NCI-H226 (cell line): ENCODE measurements at regions not wholly inside any gene's neighbourhood (a gene's known extent, or its start where the extent isn't known, plus 50 kb on each side); places are given as distances from the start of the nearest gene placed in this dataset.

Source experiments
- DNase-seq: peaks from one replicate; pipeline ENCODE4 v3.0.0-alpha.2; 2015

DNA sequence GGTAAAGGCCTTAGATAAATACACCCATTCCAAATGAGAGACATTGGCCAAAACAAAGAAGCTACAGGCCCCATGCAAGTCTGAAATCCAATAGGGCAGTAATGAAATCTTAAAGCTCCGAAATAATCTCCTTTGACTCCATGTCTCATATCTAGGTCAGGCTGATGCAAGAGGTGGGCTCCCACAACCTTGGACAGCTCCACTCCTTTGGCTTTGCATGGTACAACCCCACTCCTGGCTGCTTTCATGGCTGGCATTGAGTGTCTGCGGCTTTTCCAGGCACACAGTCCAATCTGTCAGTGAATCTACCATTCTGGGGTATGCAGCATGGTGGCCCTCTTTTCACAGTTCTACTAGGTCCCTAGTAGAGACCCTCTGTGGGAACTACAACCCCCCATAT is 762.5 kb downstream of the LIG4 start:
- DNase-seq = no peak

DNA sequence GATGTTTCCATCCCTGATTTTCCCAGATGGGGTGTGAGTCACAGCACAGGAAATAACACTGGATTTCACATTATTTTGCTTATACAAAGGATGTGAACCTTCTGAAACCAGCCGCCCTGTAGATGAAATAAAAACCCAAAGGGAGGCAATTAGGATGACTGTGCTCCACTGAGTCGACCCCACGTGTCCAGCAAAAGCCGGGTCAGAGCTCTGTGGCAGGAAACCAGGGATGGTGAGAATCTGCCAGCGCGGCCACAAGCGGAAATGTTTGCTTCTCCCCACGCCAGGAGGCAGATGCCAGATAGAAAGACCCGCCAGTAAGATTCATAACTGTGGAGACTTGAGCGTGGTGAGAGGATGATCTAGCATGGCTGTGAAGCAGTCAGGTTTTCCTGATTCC is 764.4 kb downstream of the LIG4 start:
- peak; percentile 99 for DNase-seq

DNA sequence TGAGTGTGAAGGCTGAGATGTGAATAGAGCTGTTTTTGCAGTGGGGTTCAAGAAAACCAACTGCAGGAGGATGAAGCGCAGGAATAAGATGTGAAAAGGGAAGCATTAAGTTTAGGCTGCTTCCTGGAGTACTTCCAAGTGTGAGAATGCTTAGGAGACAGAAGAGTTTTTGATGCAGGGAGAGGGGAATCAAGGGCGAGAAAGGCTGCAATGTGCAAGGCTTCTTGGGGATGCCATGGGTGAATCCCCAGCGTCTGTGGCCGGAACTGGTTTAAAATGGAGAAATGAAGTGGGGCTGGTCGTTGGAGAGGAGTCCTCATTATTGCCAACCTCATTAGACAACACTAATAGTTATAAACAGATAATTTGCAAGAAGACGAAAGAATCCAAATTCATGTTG is 764.9 kb downstream of the LIG4 start:
- no peak for DNase-seq

DNA sequence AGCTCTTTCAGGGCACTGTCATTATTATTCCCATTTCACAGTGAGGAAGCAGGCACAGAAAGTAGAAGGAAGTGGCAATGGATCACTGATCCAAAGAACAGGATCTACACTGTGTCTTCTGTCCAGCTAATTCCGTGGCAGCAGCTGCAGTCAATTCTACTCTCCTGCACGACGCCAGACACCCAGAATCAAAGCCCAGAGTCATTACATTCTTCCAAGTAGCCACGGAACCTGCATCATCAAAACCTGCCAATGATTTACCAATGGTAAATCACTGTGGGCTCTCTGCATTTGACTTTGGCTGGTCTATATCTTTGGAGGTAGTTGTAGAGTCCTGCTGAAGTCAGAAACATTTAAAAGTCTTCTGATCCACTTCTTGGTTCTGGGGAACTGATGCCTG is 767.7 kb downstream of the LIG4 start:
- no peak for DNase-seq

DNA sequence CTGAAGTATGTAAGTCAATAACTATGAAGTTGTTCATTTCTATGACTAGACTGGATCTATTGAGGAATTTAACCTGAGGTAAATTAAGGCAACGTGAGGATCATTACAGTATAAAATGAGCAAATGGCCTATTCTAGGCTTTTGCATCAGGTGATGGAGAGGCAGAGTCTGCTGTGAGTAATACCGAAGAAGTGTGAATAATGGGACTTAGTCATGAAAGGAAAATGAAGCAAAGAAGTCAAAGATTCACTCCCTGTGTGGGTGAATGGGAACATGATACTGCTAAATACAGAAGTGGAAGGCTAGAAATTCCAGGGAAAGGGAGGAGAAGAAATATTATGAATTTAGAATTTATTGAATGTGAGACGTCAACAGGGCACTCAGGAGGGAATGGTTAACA is 774.1 kb downstream of the LIG4 start:
- DNase-seq = peak; percentile 91

DNA sequence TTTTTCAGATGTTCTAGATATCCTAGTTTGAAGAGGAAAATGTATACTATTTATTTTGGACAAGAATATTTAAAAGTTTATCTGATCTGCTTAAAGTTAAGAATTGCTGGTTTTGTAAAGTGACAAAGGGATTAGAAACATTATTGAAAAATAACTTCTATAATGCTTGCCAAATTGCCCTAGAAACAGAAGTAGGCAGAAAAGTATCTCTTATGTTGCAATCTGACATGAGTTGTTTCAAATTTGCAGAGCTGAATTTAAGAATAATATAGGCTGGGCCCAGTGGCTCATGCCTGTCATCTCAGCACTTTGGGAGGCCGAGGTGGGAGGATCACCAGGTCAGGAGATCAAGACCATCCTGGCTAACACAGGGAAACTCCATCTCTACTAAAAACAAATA is 777.1 kb downstream of the LIG4 start:
- DNase-seq = no peak

DNA sequence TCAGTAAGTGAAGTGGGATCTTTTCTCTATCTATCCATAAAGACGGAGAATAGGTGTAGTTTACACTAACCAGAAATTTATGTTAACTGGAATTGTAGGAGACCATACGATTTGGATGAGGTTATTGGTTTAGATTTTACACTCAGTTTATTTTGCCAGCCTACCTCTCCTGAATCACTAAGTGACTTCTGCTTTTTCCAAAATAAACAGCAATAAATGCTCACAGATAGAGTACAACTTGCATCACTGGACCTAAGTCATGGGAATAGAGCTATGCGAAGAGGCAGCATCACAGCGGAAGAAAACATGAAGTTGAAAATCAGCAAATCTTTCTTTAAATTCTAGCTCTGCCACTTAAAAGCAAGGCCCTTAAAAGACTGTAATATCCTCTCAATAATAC is 781.0 kb downstream of the LIG4 start:
- no peak for DNase-seq

DNA sequence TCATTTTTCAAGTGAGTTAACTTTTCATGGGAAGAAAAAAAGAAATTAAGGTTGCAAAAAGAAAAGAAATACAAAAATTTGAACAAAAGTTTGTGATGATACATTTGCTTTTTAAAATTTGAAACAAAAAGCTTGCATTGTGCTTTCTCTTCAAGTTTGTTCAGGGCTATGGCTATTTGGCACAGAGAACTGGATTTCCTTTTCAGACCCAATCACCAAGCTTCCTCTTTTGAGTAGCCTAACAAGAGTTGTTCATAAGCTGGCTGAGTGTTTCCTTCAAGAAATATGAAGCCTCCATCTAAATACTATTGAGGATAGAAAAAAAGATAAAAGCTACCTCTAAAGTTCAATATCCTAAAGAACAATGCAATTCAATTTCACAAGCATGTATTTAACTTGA is 787.8 kb downstream of the LIG4 start:
- DNase-seq = no peak

DNA sequence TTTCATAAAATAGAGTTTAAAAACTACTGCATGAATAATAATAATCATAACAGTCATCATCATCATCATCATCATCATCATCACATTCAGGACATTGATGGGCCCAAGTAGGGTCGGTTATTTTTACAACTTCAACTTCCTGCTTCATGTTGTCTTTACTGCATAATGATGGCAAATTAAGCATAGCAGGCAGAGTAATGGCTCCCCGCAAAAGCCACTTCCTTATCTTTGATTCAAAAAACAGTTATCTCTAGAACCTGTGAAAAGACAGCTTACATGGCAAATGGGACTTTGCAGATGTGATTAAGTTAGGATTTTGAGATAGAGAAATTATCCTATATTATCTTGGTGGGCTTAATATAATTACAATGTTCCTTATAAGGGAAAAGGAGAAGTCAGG is 792.9 kb downstream of the LIG4 start:
- no peak for DNase-seq

DNA sequence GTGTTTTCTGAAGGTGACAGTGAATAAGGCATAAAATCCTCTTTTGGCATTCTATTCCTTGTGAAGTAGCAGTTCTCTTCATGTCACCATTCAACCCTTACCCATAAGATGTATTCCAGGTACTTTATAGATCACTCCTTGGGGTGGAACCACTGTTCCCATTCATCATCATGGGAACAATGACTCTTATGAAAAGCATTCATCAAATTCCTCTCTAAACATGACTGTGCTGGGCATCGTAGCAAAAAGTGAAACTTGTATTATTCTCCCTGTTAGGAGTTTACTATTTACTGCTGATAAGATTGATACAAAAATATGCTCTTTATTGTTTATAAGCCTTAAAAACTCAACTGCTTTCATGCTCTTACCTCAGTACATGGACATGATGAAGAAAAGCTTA is 793.4 kb downstream of the LIG4 start:
- DNase-seq = peak; percentile 15

DNA sequence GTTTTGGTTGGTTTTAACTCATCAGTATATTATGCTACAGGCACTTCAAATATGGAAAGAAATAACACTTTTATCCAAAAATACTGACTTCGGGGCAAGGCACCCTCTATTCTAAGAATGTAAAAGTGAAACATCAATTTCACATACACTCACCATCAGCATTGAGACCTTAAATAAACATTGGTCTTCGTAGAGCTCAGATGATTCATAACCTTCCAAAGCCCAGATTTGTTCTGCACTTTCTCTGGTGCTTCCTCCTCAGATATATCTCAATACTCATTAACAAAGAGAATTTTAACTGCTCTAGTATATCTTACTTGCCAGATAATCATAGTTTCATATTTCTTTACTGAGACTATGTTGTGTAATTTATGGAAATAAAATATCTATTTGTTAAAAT is 794.3 kb downstream of the LIG4 start:
- peak; percentile 49 for DNase-seq

DNA sequence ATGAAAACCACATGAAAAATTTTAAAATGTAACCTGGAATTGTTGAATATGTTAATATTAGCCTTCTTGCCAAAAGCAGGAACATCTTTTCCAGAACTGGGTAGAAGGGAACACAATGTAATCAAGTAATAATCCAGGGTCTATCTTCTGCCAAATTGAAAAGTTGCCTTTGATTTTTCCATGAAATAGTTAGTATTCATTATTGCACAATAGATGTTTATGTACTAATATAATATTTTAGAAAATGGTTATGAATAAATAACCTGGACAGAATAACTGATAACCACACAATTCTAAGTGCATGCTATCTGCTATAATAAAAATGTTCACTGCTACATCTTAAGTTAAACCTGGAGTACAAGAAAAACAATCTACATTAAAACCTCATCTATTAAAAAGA is 802.3 kb downstream of the LIG4 start:
- no peak for DNase-seq

DNA sequence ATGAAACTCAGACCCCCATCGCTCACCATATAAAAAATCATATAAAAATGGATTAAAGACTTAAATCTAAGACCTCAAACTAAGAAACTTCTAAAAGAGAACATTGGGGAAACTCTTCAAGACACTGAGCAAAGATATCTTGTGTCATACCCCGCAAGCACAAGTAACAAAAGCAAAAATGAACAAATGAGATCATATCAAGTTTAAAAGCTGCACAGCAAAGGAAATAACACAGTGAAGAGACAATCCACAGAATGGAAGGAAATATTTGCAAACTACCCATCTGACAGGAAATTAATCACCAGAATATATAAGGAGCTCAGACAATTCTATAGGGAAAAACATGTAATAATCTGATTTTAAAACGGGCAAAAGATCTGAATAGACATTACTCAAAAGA is 808.3 kb downstream of the LIG4 start:
- DNase-seq = no peak

DNA sequence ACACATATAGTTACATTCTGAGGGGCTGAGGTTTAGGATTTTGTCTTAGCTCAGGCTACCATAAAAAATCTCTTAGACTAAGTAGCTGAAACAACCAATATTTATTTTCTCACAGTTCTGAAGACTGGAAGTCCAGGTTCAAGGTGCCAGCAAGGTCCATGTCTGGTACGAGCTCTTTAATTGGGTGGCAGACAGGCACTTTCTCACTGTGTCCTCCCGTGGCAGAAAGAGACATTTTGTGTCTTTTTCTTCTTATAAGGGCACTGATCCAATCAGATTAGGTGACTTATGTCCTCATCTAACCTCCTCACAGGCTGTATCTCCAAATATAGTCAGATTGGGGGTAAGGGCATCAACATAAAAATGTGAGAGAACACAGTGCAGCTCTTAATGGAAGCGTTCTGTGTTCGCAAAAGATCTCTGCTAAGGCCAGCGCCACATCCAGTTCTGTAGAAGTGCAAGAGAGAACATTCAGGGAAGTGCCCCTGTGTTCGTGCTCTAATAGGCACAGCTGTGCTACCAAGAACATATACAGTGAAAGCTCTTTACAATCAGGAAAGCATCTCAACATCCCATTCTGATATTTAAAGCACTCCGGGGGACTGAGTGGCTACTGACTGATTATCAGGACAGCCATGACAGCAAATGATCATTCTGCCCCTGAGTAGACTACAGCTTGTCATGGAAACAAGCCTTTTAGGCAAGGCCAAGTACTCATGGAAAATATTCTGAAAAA is 819.2 kb downstream of the LIG4 start:
- DNase-seq = no peak

DNA sequence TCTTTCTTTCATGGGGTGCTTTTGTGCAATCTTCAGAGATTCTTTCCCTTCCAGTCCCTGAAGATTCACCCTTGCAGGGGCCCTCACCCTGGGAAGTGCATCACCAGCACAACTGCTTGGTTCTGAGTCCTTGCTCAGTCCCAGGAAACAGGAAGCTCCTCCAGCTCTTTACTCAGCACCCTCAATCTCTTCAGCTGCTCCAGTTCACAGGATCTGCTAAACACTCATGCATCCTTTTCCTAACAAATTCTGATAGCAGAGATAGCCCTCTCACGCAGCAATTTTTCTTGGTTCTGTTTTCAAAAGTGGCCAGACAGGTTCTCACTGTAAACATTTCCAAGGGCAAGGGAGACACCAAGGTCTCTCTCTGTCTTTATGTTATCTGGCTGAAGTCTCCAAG is 823.1 kb downstream of the LIG4 start:
- no peak for DNase-seq

DNA sequence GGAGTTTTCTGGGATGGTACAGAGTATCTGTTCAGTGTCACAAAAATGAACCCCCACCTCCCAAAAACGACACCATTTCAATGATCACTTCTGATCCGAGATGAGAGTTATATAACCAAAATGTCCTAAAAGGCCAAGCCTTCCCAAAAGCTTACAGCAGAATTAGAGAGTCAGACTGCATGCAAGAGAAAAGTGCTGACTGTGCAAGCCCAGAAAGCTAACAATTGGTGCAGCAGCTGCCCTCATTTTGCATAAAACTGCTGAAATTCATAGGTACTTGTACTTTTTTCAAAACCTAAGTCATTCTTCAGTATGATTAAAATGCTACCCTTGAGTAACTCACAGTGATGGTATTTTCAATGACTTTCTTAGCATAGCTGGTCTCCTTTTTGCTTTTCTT is 819.6 kb upstream of the ARGLU1 start:
- no peak for DNase-seq

DNA sequence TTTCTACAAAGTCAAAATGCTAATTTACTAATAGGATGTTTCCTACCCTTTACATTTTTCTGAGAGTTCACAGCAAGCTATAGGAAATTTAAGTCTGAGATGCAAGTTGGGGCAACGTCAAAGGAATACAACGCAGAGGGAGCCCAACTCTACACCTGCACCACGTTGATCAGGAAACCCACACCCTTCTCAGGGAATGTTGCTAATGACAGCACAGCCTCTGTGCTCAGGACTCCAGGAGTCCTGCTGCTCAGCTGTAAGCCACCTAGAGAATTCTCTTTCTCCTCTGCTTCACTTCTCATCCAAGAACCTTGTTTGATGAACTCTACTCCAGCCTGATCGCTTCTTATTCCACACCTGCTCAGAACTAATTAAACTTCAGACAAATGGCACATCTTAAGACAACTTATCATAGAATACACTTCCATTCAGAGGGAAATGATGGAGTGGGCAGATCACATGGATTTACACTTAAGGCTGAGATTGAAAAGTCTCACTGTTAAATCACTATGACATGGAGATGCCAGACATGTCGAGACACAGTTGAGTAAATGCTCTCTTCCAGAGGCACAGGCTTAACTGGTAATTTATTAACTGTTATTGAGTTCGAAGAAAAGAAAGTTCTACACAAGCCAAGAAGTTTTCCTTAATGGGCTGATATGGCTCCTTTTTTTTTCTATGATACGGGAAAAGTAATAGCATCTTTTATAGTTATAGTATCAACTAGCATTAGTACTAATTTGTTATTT is 811.6 kb upstream of the ARGLU1 start:
- no peak for DNase-seq

DNA sequence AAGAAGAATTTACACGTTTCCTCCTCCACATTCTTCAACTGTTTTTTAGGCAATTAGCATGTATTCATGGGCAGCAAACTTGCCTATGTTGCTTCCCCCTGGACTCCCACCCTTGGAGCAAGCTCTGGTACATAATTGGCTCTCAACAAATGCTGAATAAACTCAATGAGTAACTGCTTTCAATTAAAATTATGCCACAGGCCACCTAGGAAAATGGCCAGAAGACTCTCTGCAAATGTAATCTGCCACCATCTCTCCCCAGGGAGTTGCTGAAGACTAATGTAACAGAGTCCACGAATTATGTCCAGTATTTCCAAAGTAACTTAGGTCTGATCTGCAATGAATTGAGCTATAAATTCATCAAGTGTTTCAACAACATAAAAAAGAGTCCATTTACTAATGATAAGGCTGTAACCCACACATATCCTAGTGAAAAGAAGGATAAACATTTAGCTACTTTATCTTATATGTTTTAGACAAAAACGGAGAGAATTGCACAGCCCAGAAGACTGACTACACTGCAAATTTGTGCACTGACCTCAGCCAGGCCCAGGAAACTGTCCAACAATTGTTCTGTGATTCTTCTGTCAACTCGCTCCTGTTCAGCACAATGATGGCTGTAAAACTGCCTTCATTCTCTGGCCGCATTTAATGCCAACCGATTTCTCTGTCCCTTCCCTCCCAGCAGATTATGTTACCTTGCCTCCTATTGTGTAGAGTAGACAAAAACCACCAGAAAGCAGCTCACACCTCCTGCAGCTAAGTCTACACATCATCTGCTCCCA is 808.6 kb upstream of the ARGLU1 start:
- DNase-seq = no peak

DNA sequence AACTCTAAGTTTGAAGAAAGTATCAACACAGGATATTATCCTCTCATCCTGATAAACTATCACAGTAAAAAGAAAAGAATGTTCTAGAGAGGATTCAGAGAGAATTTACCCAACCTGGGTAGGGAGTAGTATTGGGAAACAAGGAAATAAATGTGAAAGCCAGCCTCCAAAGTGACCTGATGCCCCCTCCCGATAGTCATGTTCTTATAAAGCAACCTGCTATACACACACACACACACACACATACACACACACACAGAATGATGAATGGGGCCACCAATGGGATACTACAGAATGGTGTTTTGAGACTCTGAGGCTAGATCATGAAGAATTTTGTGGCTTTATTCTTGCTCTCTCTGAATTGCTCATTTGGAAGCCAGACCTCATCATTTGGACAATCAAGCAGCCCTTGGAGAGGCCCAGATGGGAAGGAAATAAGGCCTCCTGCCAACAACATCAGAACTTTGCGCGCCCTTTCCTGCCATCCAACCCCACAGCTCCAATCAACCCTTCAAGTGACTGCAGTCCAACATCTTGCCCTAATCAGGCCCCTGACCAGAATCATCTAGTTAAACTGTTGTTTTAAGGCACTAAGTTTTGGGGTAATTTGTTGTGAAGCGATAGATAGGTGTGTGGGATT is 807.9 kb upstream of the ARGLU1 start:
- no peak for DNase-seq

DNA sequence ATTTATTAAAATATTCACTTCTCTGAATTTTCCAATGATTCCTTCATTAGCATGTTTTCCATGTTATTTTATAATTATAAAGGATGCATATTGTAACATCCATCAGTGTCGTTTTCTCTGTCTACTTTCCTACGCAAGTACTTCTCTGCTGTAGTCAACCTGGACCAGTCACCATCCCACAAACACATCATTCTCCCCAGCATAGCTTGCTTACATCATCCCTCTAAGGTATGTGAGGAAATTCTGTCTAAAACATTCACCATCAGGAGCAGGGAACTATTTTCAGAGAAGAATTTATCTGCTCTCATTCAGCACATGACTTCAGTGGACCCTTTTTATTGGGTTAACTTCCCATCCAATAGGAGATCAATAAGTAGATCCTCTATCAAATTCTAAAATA is 806.1 kb upstream of the ARGLU1 start:
- DNase-seq = peak; percentile 81

DNA sequence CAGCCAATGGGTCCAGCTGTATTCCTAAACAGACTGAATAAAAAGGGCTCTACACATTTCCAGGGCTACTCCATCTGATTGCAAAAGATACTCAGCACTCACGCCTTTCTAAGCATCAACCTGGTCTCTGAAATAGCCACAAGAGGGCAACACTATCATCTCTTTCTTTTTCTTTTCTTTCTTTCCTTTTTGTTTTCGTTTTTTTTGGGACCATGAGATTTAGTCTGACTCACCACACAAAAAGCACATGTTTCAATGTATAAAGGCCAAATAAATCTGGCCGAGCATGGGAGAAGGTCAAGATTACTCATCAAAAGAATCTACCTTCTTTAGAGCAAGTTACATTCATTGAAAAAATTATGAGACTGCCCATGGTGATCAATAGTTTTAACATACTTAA is 805.6 kb upstream of the ARGLU1 start:
- peak; percentile 78 for DNase-seq

DNA sequence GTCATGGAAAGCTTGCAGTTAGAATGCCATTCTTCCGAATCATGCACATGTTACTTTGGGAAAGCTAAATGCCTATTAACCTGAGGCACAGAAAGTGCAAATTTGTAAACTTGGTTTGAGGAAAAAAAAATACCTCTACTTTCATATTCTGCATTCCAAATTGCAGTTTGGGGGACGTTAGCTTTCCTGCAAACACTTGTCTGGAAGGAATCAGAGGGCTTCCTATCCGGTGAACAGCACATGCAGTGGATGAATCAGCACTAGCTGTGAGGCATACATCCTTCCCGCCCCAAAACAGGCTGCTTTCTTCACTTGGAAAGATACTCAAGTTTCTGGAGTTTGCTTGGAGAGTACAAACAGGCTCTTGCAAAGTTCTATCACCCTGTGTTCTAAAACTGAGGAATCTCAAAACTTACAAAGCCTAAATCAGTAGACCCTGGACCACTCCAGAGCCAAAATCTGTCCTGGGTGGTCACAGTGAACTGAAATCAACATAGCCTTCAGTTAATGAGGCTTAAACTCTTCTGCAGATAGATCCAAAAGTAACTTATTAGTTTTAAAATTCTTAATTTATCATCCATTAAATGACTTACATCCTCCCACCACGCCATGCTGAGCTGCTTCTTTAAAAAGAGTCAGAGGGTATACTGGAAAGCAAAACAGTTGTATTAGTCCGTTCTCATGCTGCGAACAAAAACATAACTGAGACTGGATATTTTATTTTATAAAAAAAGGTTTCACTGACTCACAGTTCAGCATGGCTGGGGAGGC is 802.3 kb upstream of the ARGLU1 start:
- peak; percentile 80 for DNase-seq

DNA sequence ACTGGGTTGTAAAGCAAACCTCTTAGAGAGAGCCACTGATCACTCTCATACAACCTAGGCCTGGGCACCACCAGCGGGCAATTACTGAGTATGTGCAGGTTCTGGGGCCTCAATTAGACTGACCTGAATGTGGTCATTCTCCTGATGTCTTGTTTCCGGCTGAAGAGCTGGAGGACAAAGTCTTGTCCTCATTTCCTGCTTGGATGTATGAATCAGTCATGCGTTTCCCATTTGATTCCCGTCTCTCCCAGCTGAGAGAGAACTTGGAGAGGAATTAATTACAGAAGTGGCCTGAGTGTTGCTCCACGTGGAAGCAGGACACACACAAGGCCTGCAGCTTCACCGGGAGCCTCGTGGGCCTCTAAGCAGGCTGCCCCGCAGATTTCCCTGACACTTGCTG is 799.3 kb upstream of the ARGLU1 start:
- DNase-seq = peak; percentile 44
